ENCODE measurements at regions not wholly inside any gene's neighbourhood (a gene's known extent, or its start where the extent isn't known, plus 50 kb on each side); places are given as distances from the start of the nearest gene placed in this dataset.

DNA sequence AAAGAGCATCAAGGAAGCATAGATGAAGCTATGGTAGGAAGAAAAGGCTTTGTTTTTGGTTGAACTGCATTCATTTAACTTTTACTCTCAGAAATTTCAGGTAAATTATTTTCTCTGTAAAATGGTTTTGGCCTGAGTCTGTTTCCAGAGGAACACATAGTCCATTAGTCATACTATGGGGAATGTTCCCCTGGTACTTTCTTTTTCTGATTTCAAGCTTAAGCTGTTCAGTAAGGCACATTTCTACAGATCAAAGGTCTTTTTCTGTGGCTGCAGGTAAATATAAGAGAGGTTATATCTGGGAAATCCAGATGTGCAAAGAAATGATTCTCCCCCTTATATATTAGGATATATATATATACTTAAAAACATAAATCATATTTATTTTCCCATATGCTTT is 1744.4 kb upstream of the ADGRL3 start (continued):
- TF ChIP-seq IRF5 (IDR thresholded peaks at IDR 0.05; ENCODE audit: borderline replicate concordance) (no peak), CEBPZ (IDR thresholded peaks at IDR 0.05; ENCODE audit: low read depth, low read length) (no peak)

DNA sequence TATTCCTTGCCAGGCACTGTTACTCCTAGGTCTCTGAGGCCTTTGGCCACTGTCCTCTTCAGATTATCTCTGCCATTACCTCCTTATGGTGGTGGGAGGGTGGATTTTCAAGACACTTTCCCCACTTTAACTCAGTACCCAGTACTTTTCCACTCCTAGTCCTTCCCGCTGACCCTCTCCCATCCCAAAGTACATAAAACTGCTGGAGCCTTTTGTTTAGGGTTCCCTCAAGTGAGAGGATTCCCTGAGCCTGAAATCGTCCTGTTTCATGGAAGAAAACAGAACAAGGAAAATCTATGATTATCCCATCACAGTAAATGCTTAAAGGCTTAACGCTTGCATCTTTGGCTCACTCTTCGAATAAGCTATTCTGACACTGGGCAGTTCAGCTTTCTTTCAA is 1742.5 kb upstream of the ADGRL3 start:
- ATAC-seq: no peak
- 9% methylated on average over 4 of the region's 4 CpGs for WGBS (ENCODE audit: insufficient coverage, insufficient replicate concordance, low lambda C conversion rate, missing lambda C conversion rate)
- CTCF ChIA-PET: no interaction called here
- Histone ChIP-seq H3K9me3 (replicated peaks; ENCODE audit: control insufficient read depth, insufficient read depth, low read length) (no peaks in the 10 kb centered on the region), H3K4me1 (ENCODE audit: control insufficient read depth, insufficient read depth, low read length) (no peaks in the 10 kb centered on the region), H3K79me2 (ENCODE audit: control insufficient read depth, insufficient read depth, low read length) (no peaks in the 10 kb centered on the region), H4K20me1 (ENCODE audit: control insufficient read depth, insufficient read depth) (no peaks in the 10 kb centered on the region), H2AFZ (ENCODE audit: control insufficient read depth, low read depth, low read length) (no peak overlapping the region), H3K27me3 (replicated peaks in 1 of 2; ENCODE audit: control insufficient read depth in 2 of 2, insufficient read depth in 2 of 2, low read length in 1 of 2) (no peaks in the 10 kb centered on the region), H3K36me3 (ENCODE audit: control insufficient read depth in 2 of 2, insufficient read depth in 2 of 2, low read length in 1 of 2) (no peaks in the 10 kb centered on the region), H3K4me2 (ENCODE audit: control insufficient read depth, insufficient read depth) (no peak overlapping the region), H3K9ac (ENCODE audit: control insufficient read depth, insufficient read depth, low read length) (no peak overlapping the region), H3K27ac (ENCODE audit: control insufficient read depth, insufficient read depth) (no peak overlapping the region), H3K4me3 (no peak overlapping the region)
- no peak for DNase-seq (ENCODE audit: low read depth, low spot score)
- RAD21 ChIA-PET (ENCODE audit: unreplicated experiment): no interaction called here
- SMC1A ChIA-PET (ENCODE audit: uncharacterized antibody, unreplicated experiment): no interaction called here
- POLR2A ChIA-PET: no interaction called here
- intact Hi-C loops (cut with micrococcal nuclease; ENCODE audit: unreplicated experiment): no loop called here
- FAIRE-seq: no peak
- in situ Hi-C loops (cut with MboI): no loop called here
- BruUV-seq (replicated peaks): no TSS peak
- TF ChIP-seq, protein P1, sequence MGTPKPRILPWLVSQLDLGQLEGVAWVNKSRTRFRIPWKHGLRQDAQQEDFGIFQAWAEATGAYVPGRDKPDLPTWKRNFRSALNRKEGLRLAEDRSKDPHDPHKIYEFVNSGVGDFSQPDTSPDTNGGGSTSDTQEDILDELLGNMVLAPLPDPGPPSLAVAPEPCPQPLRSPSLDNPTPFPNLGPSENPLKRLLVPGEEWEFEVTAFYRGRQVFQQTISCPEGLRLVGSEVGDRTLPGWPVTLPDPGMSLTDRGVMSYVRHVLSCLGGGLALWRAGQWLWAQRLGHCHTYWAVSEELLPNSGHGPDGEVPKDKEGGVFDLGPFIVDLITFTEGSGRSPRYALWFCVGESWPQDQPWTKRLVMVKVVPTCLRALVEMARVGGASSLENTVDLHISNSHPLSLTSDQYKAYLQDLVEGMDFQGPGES (IDR thresholded peaks at IDR 0.05): no peak
- TF ChIP-seq, protein P2, sequence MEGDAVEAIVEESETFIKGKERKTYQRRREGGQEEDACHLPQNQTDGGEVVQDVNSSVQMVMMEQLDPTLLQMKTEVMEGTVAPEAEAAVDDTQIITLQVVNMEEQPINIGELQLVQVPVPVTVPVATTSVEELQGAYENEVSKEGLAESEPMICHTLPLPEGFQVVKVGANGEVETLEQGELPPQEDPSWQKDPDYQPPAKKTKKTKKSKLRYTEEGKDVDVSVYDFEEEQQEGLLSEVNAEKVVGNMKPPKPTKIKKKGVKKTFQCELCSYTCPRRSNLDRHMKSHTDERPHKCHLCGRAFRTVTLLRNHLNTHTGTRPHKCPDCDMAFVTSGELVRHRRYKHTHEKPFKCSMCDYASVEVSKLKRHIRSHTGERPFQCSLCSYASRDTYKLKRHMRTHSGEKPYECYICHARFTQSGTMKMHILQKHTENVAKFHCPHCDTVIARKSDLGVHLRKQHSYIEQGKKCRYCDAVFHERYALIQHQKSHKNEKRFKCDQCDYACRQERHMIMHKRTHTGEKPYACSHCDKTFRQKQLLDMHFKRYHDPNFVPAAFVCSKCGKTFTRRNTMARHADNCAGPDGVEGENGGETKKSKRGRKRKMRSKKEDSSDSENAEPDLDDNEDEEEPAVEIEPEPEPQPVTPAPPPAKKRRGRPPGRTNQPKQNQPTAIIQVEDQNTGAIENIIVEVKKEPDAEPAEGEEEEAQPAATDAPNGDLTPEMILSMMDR (IDR thresholded peaks at IDR 0.05 in 2 of 3, conservative IDR thresholded peaks at IDR 0.05 in 1 of 3; ENCODE audit: control insufficient read depth in 2 of 3, extremely low read depth in 1 of 3, insufficient read depth in 1 of 3, low read depth in 3 of 3, low read length in 3 of 3): no peak
- TF ChIP-seq NFIC (IDR thresholded peaks at IDR 0.05; ENCODE audit: low read depth, low read length) (no peak), TAF1 (IDR thresholded peaks at IDR 0.05; ENCODE audit: borderline replicate concordance, low read depth, low read length) (no peak), NR2F1 (conservative IDR thresholded peaks at IDR 0.05) (no peak), SUZ12 (IDR thresholded peaks at IDR 0.05; ENCODE audit: unreplicated experiment) (no peak), SMAD1 (IDR thresholded peaks at IDR 0.05; ENCODE audit: low read depth, partially characterized antibody) (no peak), POLR2AphosphoS2 (IDR thresholded peaks at IDR 0.05; ENCODE audit: low read depth, low read length) (no peak), ESRRA (IDR thresholded peaks at IDR 0.05; ENCODE audit: low read length) (no peak), CREB1 (IDR thresholded peaks at IDR 0.05; ENCODE audit: low read depth) (no peak), PAX5 (IDR thresholded peaks at IDR 0.05; ENCODE audit: borderline replicate concordance, low read depth, low read length) (no peak)
- TF ChIP-seq, protein P3, sequence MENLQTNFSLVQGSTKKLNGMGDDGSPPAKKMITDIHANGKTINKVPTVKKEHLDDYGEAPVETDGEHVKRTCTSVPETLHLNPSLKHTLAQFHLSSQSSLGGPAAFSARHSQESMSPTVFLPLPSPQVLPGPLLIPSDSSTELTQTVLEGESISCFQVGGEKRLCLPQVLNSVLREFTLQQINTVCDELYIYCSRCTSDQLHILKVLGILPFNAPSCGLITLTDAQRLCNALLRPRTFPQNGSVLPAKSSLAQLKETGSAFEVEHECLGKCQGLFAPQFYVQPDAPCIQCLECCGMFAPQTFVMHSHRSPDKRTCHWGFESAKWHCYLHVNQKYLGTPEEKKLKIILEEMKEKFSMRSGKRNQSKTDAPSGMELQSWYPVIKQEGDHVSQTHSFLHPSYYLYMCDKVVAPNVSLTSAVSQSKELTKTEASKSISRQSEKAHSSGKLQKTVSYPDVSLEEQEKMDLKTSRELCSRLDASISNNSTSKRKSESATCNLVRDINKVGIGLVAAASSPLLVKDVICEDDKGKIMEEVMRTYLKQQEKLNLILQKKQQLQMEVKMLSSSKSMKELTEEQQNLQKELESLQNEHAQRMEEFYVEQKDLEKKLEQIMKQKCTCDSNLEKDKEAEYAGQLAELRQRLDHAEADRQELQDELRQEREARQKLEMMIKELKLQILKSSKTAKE (IDR thresholded peaks at IDR 0.05; ENCODE audit: low read depth, poor library complexity, severe bottlenecking): no peak

All from GM12878 (cell line).